Kidney (tissue), 13 donors: ENCODE measurements at regions not wholly inside any gene's neighbourhood (a gene's known extent, or its start where the extent isn't known, plus 50 kb on each side); places are given as distances from the start of the nearest gene placed in this dataset.

Experiments
- DNase-seq, 5 donors: peaks; one replicate each; pipeline ENCODE4 v3.0.0-alpha.2; 2013 to 2020
- FAIRE-seq: peaks from 2 replicates; lab custom pipeline; 2012; peaks lifted over from hg19 to GRCh38; lab: Jason Lieb, UNC
- H3K27ac ChIP-seq, 2 donors: one replicate each; pipeline ENCODE4 v1.7.0; 2013; ENCODE audit warnings: low read depth in 2 of 2, low read length in 2 of 2, inconsistent platforms in 1 of 2
- H3K27me3 ChIP-seq: one replicate; pipeline ENCODE4 v1.7.1; 2013; ENCODE audit warnings: low read length, inconsistent platforms; ENCODE audit not compliant: control insufficient read depth, insufficient read depth
- H3K36me3 ChIP-seq, 3 donors: one replicate each; pipeline versions ENCODE4 v1.7.0 to v1.7.1; 2013; ENCODE audit warnings: low read length in 3 of 3, control low read depth in 1 of 3, inconsistent platforms in 1 of 3; ENCODE audit not compliant: insufficient read depth in 3 of 3, control insufficient read depth in 2 of 3
- H3K4me1 ChIP-seq, 3 donors: one replicate each; pipeline versions ENCODE4 v1.7.0 to v1.7.1; 2013; ENCODE audit warnings: low read length in 3 of 3, inconsistent platforms in 1 of 3, low read depth in 1 of 3; ENCODE audit not compliant: control insufficient read depth in 2 of 3, insufficient read depth in 2 of 3
- H3K4me3 ChIP-seq, 3 donors: one replicate each; pipeline versions ENCODE4 v1.7.0 to v1.8.1; 2013; ENCODE audit warnings: low read length in 3 of 3, control low read depth in 1 of 3, inconsistent platforms in 1 of 3
- H3K9ac ChIP-seq, 3 donors: one replicate each; pipeline versions ENCODE4 v1.7.0 to v1.7.1; 2013; ENCODE audit warnings: low read length in 3 of 3, control low read depth in 1 of 3, inconsistent platforms in 1 of 3
- H3K9me3 ChIP-seq, 3 donors: one replicate each; pipeline versions ENCODE4 v1.7.0 to v1.7.1; 2013; ENCODE audit warnings: low read length in 3 of 3, control low read depth in 1 of 3, inconsistent platforms in 1 of 3; ENCODE audit not compliant: control insufficient read depth in 2 of 3, insufficient read depth in 1 of 3
- intact Hi-C: fragments of 100-400 bp; cut with DNase I; formaldehyde crosslinking; loops from one replicate; pipeline ENCODE4 v1.11.1; 2022
- TF ChIP-seq, protein P1 (sequence below): IDR thresholded peaks from 3 replicates; pipeline ENCODE4 v1.5.1; 2012; ENCODE audit warnings: mild to moderate bottlenecking, moderate library complexity, borderline replicate concordance; ENCODE audit not compliant: insufficient read depth; ENCODE audit errors: extremely low read depth
- donor health status: control.
- donor health status: control.
- donor health status: control.
- donor health status: control.
- donor health status: control.
- donor health status: DM: yes; HTN: yes; CAD: no.
- donor health status: Normal renal cell carcinoma (clear cell type).

DNA sequence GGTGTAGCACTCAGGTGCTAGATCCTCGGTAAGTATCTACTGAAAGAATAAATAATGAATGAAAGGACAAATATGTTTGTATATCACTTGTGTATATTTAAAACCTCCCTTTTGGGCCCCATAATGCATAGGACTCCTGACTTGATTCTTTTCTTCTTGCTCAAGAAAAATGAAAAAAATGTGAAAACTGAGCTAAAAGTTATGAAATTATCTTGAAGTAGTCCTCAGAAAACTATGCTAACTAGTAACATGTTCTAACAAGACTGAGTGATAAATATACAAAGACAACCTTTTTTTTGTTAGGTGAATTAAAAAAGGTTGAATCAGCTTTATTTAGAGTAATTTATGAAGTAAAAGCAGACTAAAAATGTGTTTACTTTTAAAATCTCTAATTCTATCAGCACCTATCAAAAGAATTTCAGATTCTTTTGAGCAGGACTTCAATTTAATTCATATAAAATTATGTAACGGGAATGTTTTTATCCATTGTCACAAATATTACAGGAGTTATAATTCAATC is 247.8 kb upstream of the JAG1 start:
- Histone ChIP-seq H3K36me3 (no peaks in the 10 kb centered on the region), H3K27ac (no peak overlapping the region), H3K9ac (no peak overlapping the region), H3K27me3 (no peaks in the 10 kb centered on the region), H3K4me1 (no peaks in the 10 kb centered on the region), H3K9me3 (no peaks in the 10 kb centered on the region), H3K4me3 (no peak overlapping the region)
- FAIRE-seq (no peak), DNase-seq (no peak)
- intact Hi-C loops: no loop called here
- TF ChIP-seq, protein P1, sequence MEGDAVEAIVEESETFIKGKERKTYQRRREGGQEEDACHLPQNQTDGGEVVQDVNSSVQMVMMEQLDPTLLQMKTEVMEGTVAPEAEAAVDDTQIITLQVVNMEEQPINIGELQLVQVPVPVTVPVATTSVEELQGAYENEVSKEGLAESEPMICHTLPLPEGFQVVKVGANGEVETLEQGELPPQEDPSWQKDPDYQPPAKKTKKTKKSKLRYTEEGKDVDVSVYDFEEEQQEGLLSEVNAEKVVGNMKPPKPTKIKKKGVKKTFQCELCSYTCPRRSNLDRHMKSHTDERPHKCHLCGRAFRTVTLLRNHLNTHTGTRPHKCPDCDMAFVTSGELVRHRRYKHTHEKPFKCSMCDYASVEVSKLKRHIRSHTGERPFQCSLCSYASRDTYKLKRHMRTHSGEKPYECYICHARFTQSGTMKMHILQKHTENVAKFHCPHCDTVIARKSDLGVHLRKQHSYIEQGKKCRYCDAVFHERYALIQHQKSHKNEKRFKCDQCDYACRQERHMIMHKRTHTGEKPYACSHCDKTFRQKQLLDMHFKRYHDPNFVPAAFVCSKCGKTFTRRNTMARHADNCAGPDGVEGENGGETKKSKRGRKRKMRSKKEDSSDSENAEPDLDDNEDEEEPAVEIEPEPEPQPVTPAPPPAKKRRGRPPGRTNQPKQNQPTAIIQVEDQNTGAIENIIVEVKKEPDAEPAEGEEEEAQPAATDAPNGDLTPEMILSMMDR: no peak

DNA sequence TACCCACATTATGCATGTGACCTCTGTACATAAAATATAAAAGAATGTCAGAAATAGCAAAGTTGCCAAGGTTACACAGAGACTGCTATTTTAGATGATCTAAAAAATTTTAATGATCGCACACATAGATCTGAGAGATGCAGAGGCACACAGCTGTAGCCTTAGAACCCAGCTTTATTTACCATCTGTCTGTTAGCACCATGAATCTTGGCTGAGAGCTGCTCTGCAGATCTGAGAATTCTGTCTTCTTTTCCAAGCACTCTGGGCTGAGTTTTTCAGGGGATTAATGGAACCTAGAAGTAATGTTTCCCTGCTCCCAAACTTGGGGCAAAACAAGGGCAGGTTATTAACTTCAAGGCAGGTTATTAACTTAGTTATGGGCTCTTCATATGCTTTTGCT is 248.7 kb upstream of the JAG1 start:
- Histone ChIP-seq H3K27me3 (no peaks in the 10 kb centered on the region), H3K27ac (no peak overlapping the region), H3K9me3 (no peaks in the 10 kb centered on the region), H3K9ac (no peak overlapping the region), H3K4me1 (no peaks in the 10 kb centered on the region), H3K4me3 (no peak overlapping the region), H3K36me3 (no peaks in the 10 kb centered on the region)
- FAIRE-seq (no peak), DNase-seq (peak in 2 of 5 donors; percentile 38 to 51)
- intact Hi-C loops: no loop called here
- TF ChIP-seq, protein P1: no peak

DNA sequence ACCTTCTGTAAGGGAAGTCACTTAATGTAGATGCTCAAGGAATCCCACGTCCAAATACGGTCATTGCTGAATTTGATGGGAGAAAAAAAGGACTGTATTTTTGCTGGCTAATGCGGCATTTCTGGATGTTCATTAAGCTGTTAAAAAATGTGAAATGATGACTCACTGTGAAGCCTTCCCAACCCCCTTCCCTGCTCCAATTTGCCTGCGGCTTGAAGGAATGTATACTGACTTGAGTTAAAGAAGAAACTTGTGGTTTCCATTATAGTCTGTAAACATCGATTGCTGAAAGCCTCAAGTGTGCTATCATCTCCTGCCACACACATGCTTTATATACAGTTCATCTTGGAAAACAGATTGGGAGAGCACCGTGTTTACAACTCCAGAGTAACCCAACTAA is 249.1 kb upstream of the JAG1 start:
- FAIRE-seq: no peak
- Histone ChIP-seq H3K4me3 (no peak overlapping the region), H3K4me1 (no peaks in the 10 kb centered on the region), H3K9ac (no peak overlapping the region), H3K36me3 (no peaks in the 10 kb centered on the region), H3K27ac (no peak overlapping the region), H3K9me3 (no peaks in the 10 kb centered on the region), H3K27me3 (no peaks in the 10 kb centered on the region)
- TF ChIP-seq, protein P1: no peak
- intact Hi-C loops: no loop called here
- DNase-seq: peak in 1 of 5 donors; percentile 53

DNA sequence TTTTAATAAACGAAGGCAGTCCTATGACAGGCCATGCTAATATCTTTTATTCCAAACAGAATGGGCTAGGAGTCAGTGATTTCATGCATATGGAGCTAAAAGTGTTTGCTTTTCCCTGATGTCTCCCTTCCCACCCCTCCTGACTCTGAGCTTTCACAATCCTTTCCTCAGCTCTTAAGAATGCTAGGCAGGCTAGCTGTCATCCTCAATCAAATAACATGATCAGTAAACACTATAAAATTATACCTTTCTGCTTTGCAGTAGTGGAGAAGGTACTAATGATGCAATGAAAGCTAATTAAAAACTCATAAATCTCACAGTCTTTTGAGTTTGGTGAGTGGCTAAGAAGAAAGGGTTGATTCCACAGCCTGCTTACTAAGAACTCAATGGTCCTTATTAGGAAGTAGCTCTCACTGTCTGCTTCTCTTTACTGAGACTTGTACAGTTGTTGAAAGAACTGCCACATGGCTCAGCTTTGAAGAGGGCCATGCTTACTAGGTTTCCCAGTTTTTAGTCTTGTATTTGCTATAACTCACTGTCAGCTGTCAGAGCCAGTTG is 250.9 kb upstream of the JAG1 start:
- Histone ChIP-seq H3K27me3 (no peaks in the 10 kb centered on the region), H3K9ac (no peak overlapping the region), H3K9me3 (no peaks in the 10 kb centered on the region), H3K4me3 (no peak overlapping the region), H3K36me3 (no peaks in the 10 kb centered on the region), H3K27ac (no peak overlapping the region), H3K4me1 (peaks cover 0 to 3% (median 0%) of the 10 kb centered on the region in 3 donors)
- TF ChIP-seq, protein P1: no peak
- intact Hi-C loops: no loop called here
- no peak for DNase-seq
- no peak for FAIRE-seq
